ENCODE measurements at regions not wholly inside any gene's neighbourhood (a gene's known extent, or its start where the extent isn't known, plus 50 kb on each side); places are given as distances from the start of the nearest gene placed in this dataset.

DNA sequence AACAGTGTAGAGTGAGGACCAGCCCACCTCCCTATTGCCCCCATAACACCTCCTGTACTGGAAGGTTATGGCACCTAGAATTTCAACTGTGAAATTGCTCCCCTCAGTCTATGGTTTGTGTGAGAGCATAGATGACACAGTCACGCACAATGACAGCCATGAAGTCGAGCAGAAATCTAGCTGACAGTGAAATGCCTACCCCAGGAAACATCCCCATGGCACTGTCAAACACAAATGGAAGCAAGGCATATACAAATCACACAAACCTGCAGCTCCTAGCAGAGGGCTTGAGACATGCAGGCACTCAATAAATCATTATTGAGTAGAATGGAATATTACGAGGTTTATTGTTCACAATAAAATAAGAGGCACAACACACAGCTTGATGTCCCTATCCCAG lies 142.5 kb upstream of the ST6GALNAC5 start:
- TF ChIP-seq CTCF (IDR thresholded peaks at IDR 0.05): no peak
- TF ChIP-seq POLR2A (IDR thresholded peaks at IDR 0.05): no peak
